ENCODE measurements at regions not wholly inside any gene's neighbourhood (a gene's known extent, or its start where the extent isn't known, plus 50 kb on each side); places are given as distances from the start of the nearest gene placed in this dataset.

DNA sequence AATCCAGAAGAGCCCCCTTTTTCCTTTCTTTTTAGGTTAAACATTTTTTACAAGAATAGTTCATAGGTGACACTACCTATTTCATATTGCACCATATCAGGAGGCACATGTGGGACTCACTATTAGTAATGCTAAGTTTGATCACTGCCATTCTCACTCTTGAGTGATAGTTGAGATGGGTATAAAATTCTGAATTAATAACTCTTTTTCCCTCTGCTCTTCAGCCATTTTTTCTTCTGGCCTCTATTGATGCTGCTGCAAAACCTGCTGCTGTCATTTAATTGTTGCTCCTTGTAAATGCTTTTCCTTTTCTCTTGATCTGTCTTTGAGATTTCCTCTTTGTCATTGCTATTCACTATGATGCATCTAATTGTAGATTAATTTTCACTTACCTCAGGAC, 482.0 kb downstream of the MID1IP1 start:
- Histone ChIP-seq H3K4me2 (ENCODE audit: low read length) (no peak overlapping the region), H3K9me2 (replicated peaks; ENCODE audit: control insufficient read depth, low read length) (no peaks in the 10 kb centered on the region), H3K79me2 (ENCODE audit: control insufficient read depth, low read length) (no peaks in the 10 kb centered on the region), H3K4me1 (ENCODE audit: control insufficient read depth, low read length) (no peaks in the 10 kb centered on the region), H3K4me3 (ENCODE audit: low read length) (no peak overlapping the region), H3K9me3 (ENCODE audit: control insufficient read depth, insufficient read depth, low read length) (no peaks in the 10 kb centered on the region), H3K27me3 (ENCODE audit: control insufficient read depth, low read length) (no peaks in the 10 kb centered on the region), H3F3A (ENCODE audit: control insufficient read depth, insufficient read depth) (no peaks in the 10 kb centered on the region), H3K36me3 (ENCODE audit: control insufficient read depth, low read length) (no peaks in the 10 kb centered on the region), H4K20me1 (ENCODE audit: control insufficient read depth, insufficient read depth, low read depth, low read length) (no peaks in the 10 kb centered on the region), H3K27ac (ENCODE audit: low read depth, low read length) (no peak overlapping the region)
- no peak for TF ChIP-seq EZH2phosphoT487 (IDR thresholded peaks at IDR 0.05; ENCODE audit: borderline replicate concordance, low read length)
- TF ChIP-seq, protein P1, sequence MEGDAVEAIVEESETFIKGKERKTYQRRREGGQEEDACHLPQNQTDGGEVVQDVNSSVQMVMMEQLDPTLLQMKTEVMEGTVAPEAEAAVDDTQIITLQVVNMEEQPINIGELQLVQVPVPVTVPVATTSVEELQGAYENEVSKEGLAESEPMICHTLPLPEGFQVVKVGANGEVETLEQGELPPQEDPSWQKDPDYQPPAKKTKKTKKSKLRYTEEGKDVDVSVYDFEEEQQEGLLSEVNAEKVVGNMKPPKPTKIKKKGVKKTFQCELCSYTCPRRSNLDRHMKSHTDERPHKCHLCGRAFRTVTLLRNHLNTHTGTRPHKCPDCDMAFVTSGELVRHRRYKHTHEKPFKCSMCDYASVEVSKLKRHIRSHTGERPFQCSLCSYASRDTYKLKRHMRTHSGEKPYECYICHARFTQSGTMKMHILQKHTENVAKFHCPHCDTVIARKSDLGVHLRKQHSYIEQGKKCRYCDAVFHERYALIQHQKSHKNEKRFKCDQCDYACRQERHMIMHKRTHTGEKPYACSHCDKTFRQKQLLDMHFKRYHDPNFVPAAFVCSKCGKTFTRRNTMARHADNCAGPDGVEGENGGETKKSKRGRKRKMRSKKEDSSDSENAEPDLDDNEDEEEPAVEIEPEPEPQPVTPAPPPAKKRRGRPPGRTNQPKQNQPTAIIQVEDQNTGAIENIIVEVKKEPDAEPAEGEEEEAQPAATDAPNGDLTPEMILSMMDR (IDR thresholded peaks at IDR 0.05; ENCODE audit: low read depth, low read length, poor library complexity, severe bottlenecking), result no peak

DNA sequence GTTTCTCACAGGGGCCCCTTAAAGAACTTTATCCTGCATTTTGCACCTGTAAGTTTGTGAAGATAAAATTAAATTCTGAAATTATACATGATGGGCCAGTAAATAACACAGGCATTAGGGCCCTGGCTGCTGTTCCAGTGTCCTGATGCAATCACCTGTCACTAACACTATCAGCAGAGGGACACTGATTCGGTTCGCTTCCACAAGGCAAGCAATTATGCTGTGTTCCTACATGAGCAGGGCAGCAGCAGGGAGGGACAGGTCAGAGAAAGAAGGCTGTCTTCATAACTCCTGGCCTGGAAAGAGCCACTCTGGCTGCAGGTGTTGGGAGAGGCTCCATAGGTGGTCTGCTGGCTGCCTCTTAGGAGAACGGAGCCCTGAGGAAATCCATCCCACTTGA, 487.3 kb downstream of the MID1IP1 start:
- Histone ChIP-seq H3F3A (ENCODE audit: control insufficient read depth, insufficient read depth) (no peaks in the 10 kb centered on the region), H3K4me1 (ENCODE audit: control insufficient read depth, low read length) (no peaks in the 10 kb centered on the region), H3K79me2 (ENCODE audit: control insufficient read depth, low read length) (no peaks in the 10 kb centered on the region), H4K20me1 (ENCODE audit: control insufficient read depth, insufficient read depth, low read depth, low read length) (no peaks in the 10 kb centered on the region), H3K27ac (ENCODE audit: low read depth, low read length) (no peak overlapping the region), H3K4me2 (ENCODE audit: low read length) (no peak overlapping the region), H3K9me2 (replicated peaks; ENCODE audit: control insufficient read depth, low read length) (no peaks in the 10 kb centered on the region), H3K27me3 (ENCODE audit: control insufficient read depth, low read length) (no peaks in the 10 kb centered on the region), H3K36me3 (ENCODE audit: control insufficient read depth, low read length) (no peaks in the 10 kb centered on the region), H3K9me3 (ENCODE audit: control insufficient read depth, insufficient read depth, low read length) (no peaks in the 10 kb centered on the region), H3K4me3 (ENCODE audit: low read length) (no peak overlapping the region)
- TF ChIP-seq, protein P1 (IDR thresholded peaks at IDR 0.05; ENCODE audit: low read depth, low read length, poor library complexity, severe bottlenecking), result no peak
- TF ChIP-seq EZH2phosphoT487 (IDR thresholded peaks at IDR 0.05; ENCODE audit: borderline replicate concordance, low read length), result no peak

DNA sequence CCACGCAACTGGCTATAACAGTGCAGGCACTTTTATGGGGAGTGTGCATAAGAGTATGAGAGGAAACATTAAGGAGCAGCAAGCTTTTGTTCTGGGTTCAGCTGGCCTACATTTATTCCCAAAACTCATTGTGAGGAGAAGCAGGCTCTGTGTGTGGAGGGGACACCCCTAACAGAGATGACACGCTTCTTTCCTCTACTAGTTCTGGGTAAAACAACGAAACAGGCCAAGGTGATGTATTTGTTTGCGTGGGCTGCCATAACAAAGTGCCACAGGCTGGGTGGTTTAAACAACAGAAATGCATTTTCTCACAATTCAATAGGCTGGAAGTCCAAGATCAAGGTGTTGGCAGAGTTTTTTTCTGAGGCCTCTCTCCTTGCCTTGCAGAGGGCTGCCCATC, 488.6 kb downstream of the MID1IP1 start:
- no peaks in the 10 kb centered on the region for H3K9me3 ChIP-seq (ENCODE audit: control insufficient read depth, insufficient read depth, low read length)
- H3K4me2 ChIP-seq (ENCODE audit: low read length), result no peak overlapping the region
- no peaks in the 10 kb centered on the region for H4K20me1 ChIP-seq (ENCODE audit: control insufficient read depth, insufficient read depth, low read depth, low read length)
- H3K4me1 ChIP-seq (ENCODE audit: control insufficient read depth, low read length), result no peaks in the 10 kb centered on the region
- H3F3A ChIP-seq (ENCODE audit: control insufficient read depth, insufficient read depth), result no peaks in the 10 kb centered on the region
- H3K79me2 ChIP-seq (ENCODE audit: control insufficient read depth, low read length), result no peaks in the 10 kb centered on the region
- TF ChIP-seq EZH2phosphoT487 (IDR thresholded peaks at IDR 0.05; ENCODE audit: borderline replicate concordance, low read length), result no peak
- TF ChIP-seq, protein P1 (IDR thresholded peaks at IDR 0.05; ENCODE audit: low read depth, low read length, poor library complexity, severe bottlenecking), result no peak
- H3K27ac ChIP-seq (ENCODE audit: low read depth, low read length), result no peak overlapping the region
- no peak overlapping the region for H3K4me3 ChIP-seq (ENCODE audit: low read length)
- H3K27me3 ChIP-seq (ENCODE audit: control insufficient read depth, low read length), result no peaks in the 10 kb centered on the region
- no peaks in the 10 kb centered on the region for H3K9me2 ChIP-seq (replicated peaks; ENCODE audit: control insufficient read depth, low read length)
- H3K36me3 ChIP-seq (ENCODE audit: control insufficient read depth, low read length), result no peaks in the 10 kb centered on the region

DNA sequence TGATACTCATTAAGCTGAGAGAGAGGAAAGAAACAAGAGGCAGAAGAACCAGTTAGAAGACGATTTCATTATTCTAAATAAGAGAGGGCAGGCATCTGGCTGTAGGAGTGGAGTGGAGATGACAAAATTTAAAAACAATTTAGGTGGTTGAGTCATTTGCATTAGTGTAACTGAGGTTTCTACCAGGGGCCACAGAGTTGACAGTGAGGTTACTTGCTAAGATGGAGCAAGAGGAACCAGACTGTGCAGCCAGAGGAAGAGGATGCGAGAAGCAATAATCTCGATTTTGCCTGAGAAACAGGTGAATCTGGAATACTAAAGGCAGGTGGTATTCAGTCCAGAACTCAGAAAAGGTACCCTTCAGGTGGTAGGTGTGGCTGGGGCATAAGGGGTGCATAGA, 491.9 kb downstream of the MID1IP1 start:
- H3K27me3 ChIP-seq (ENCODE audit: control insufficient read depth, low read length), result no peaks in the 10 kb centered on the region
- H3K9me3 ChIP-seq (ENCODE audit: control insufficient read depth, insufficient read depth, low read length), result no peaks in the 10 kb centered on the region
- no peaks in the 10 kb centered on the region for H3K36me3 ChIP-seq (ENCODE audit: control insufficient read depth, low read length)
- H3K4me2 ChIP-seq (ENCODE audit: low read length), result no peak overlapping the region
- H3K27ac ChIP-seq (ENCODE audit: low read depth, low read length), result no peak overlapping the region
- H3K9me2 ChIP-seq (replicated peaks; ENCODE audit: control insufficient read depth, low read length), result no peaks in the 10 kb centered on the region
- H3K79me2 ChIP-seq (ENCODE audit: control insufficient read depth, low read length), result no peaks in the 10 kb centered on the region
- TF ChIP-seq, protein P1 (IDR thresholded peaks at IDR 0.05; ENCODE audit: low read depth, low read length, poor library complexity, severe bottlenecking), result no peak
- no peak for TF ChIP-seq EZH2phosphoT487 (IDR thresholded peaks at IDR 0.05; ENCODE audit: borderline replicate concordance, low read length)
- H3K4me1 ChIP-seq (ENCODE audit: control insufficient read depth, low read length), result no peaks in the 10 kb centered on the region
- no peaks in the 10 kb centered on the region for H4K20me1 ChIP-seq (ENCODE audit: control insufficient read depth, insufficient read depth, low read depth, low read length)
- H3F3A ChIP-seq (ENCODE audit: control insufficient read depth, insufficient read depth), result no peaks in the 10 kb centered on the region
- no peak overlapping the region for H3K4me3 ChIP-seq (ENCODE audit: low read length)

Data from DOHH2 (cell line).